H1 (cell line): ENCODE measurements at regions not wholly inside any gene's neighbourhood (a gene's known extent, or its start where the extent isn't known, plus 50 kb on each side); places are given as distances from the start of the nearest gene placed in this dataset.
A peak's percentile ranks its signal among the peaks of the same experiment; 100 is the strongest.

Experiments
- CTCF ChIA-PET: fragments of 300-600 bp; sonication (Branson Sonifier 250); formaldehyde crosslinking; loops from one replicate; lab custom pipeline; 2021; ENCODE audit not compliant: partially characterized antibody; lab: Charles Lee
- POLR2A ChIA-PET: fragments of 300-600 bp; sonication (Branson Sonifier 250); formaldehyde crosslinking; loops from one replicate; lab custom pipeline; 2021; ENCODE audit warnings: inconsistent platforms; ENCODE audit not compliant: partially characterized antibody; lab: Charles Lee
- DNase-seq, 2 experiments: peaks; one replicate each; pipeline versions ENCODE4 v3.0.0 to v3.0.0-alpha.2; 2010 to 2022; ENCODE audit warnings: low spot score in 2 of 2, low read depth in 1 of 2, mixed read lengths in 1 of 2
- FAIRE-seq: peaks from 2 replicates; lab custom pipeline; 2011; peaks lifted over from hg19 to GRCh38; lab: Jason Lieb, UNC
- H2AFZ ChIP-seq: 2 replicates; pipeline ENCODE4 v1.8.1; 2012; ENCODE audit warnings: low read length, inconsistent platforms
- H2AK5ac ChIP-seq: 2 replicates; pipeline ENCODE4 v1.6.1; 2013; ENCODE audit warnings: low read depth, low read length
- H2BK120ac ChIP-seq: replicated peaks from 2 replicates; pipeline ENCODE3; 2013; ENCODE audit warnings: low read depth, low read length, inconsistent platforms
- H2BK12ac ChIP-seq: 2 replicates; pipeline ENCODE4 v1.6.1; 2013; ENCODE audit warnings: low read depth, low read length
- H2BK15ac ChIP-seq: 2 replicates; pipeline ENCODE4 v1.6.1; 2013; ENCODE audit warnings: low read length
- H2BK20ac ChIP-seq: 2 replicates; pipeline ENCODE4 v1.6.1; 2013; ENCODE audit warnings: low read length
- H2BK5ac ChIP-seq: 2 replicates; pipeline ENCODE4 v1.6.1; 2013; ENCODE audit warnings: low read depth, low read length
- H3K14ac ChIP-seq: 2 replicates; pipeline ENCODE4 v1.6.1; 2013; ENCODE audit warnings: inconsistent platforms; ENCODE audit not compliant: insufficient read length
- H3K18ac ChIP-seq: 2 replicates; pipeline ENCODE4 v1.6.1; 2013; ENCODE audit warnings: low read length; ENCODE audit errors: extremely low read depth
- H3K23ac ChIP-seq: 2 replicates; pipeline ENCODE4 v1.6.1; 2013; ENCODE audit warnings: inconsistent platforms; ENCODE audit not compliant: insufficient read length
- H3K23me2 ChIP-seq: 2 replicates; pipeline ENCODE4 v1.6.1; 2013; ENCODE audit warnings: low read depth, low read length
- H3K27ac ChIP-seq: 2 replicates; pipeline ENCODE4 v1.6.1; 2011; ENCODE audit warnings: low read depth, low read length, inconsistent platforms
- H3K27me3 ChIP-seq, 4 experiments: replicated peaks in 1 of 4; 1 replicate in 1 of 4; 2 replicates in 3 of 4; pipeline versions ENCODE4 v1.6.1 to v1.8.1; 2011 to 2013; ENCODE audit warnings: low read length in 3 of 4, mild to moderate bottlenecking in 3 of 4, inconsistent platforms in 2 of 4, mixed read lengths in 2 of 4, moderate library complexity in 1 of 4; ENCODE audit not compliant: control insufficient read depth in 3 of 4, insufficient read depth in 3 of 4; ENCODE audit errors: extremely low read depth in 1 of 4
- H3K36me3 ChIP-seq, 4 experiments: 2 replicates each; pipeline versions ENCODE4 v1.6.1 to v1.8.1; 2011 to 2013; ENCODE audit warnings: mild to moderate bottlenecking in 4 of 4, low read length in 3 of 4, moderate library complexity in 2 of 4, control low read depth in 1 of 4, inconsistent platforms in 1 of 4; ENCODE audit not compliant: insufficient read depth in 4 of 4, control insufficient read depth in 2 of 4
- H3K4ac ChIP-seq: replicated peaks from 2 replicates; pipeline ENCODE3; 2013; ENCODE audit warnings: low read length, low read depth, mixed read lengths, inconsistent platforms; ENCODE audit not compliant: insufficient read length
- H3K4me1 ChIP-seq, 4 experiments: replicated peaks in 1 of 4; 1 replicate in 1 of 4; 2 replicates in 3 of 4; pipeline versions ENCODE4 v1.6.1 to v1.8.1; 2011 to 2013; ENCODE audit warnings: low read length in 3 of 4, inconsistent platforms in 2 of 4, mixed read lengths in 1 of 4; ENCODE audit not compliant: insufficient read depth in 4 of 4, control insufficient read depth in 3 of 4
- H3K4me2 ChIP-seq, 2 experiments: 2 replicates each; pipeline versions ENCODE4 v1.6.1 to v1.8.1; 2011 to 2013; ENCODE audit warnings: low read depth in 2 of 2, low read length in 2 of 2, control low read depth in 1 of 2, inconsistent platforms in 1 of 2, mild to moderate bottlenecking in 1 of 2; ENCODE audit not compliant: insufficient read depth in 1 of 2
- H3K4me3 ChIP-seq, 4 experiments: fragments of 200-600, 300-600 bp in 1 of 4; sonication (generic), shearing (Covaris generic), sonication (Bioruptor Twin) in 1 of 4; 2 replicates each; pipeline versions ENCODE4 v1.5.1 to v1.8.1; 2011 to 2016; ENCODE audit warnings: low read length in 4 of 4, low read depth in 3 of 4, control low read depth in 2 of 4, inconsistent platforms in 2 of 4, mild to moderate bottlenecking in 2 of 4, mixed read lengths in 1 of 4, moderate library complexity in 1 of 4; ENCODE audit not compliant: insufficient read depth in 2 of 4; ENCODE audit errors: extremely low read depth in 1 of 4
- H3K56ac ChIP-seq: replicated peaks from 2 replicates; pipeline ENCODE3; 2013; ENCODE audit warnings: low read depth, mild to moderate bottlenecking, mixed read lengths, low read length, inconsistent platforms; ENCODE audit not compliant: insufficient read length
- H3K79me1 ChIP-seq: 2 replicates; pipeline ENCODE4 v1.6.1; 2013; ENCODE audit warnings: low read depth, low read length, control low read depth
- H3K79me2 ChIP-seq, 2 experiments: 2 replicates each; pipeline versions ENCODE4 v1.6.1 to v1.8.1; 2012 to 2013; ENCODE audit warnings: low read length in 2 of 2, mild to moderate bottlenecking in 2 of 2, inconsistent platforms in 1 of 2; ENCODE audit not compliant: insufficient read depth in 2 of 2, control insufficient read depth in 1 of 2
- H3K9ac ChIP-seq, 4 experiments: replicated peaks in 1 of 4; 1 replicate in 1 of 4; 2 replicates in 3 of 4; pipeline versions ENCODE4 v1.6.1 to v1.8.1; 2011 to 2013; ENCODE audit warnings: low read depth in 3 of 4, low read length in 3 of 4, control low read depth in 2 of 4, mild to moderate bottlenecking in 2 of 4, moderate library complexity in 2 of 4, inconsistent platforms in 1 of 4; ENCODE audit errors: extremely low read depth in 1 of 4
- H3K9me3 ChIP-seq, 2 experiments: 2 replicates each; pipeline versions ENCODE4 v1.6.1 to v1.8.1; 2012 to 2013; ENCODE audit warnings: mild to moderate bottlenecking in 2 of 2, moderate library complexity in 2 of 2, control low read depth in 1 of 2, inconsistent platforms in 1 of 2, low read depth in 1 of 2, low read length in 1 of 2, mixed read lengths in 1 of 2; ENCODE audit not compliant: insufficient read depth in 2 of 2
- H4K20me1 ChIP-seq, 2 experiments: replicated peaks in 1 of 2; 2 replicates each; pipeline versions ENCODE3 to v1.8.1; 2011 to 2013; ENCODE audit warnings: inconsistent platforms in 2 of 2, low read length in 2 of 2, mild to moderate bottlenecking in 1 of 2; ENCODE audit not compliant: insufficient read depth in 2 of 2, control insufficient read depth in 1 of 2
- H4K5ac ChIP-seq: 2 replicates; pipeline ENCODE4 v1.6.1; 2013; ENCODE audit warnings: low read length, low read depth, mixed read lengths, inconsistent platforms; ENCODE audit not compliant: insufficient read length
- H4K8ac ChIP-seq: 2 replicates; pipeline ENCODE4 v1.8.0; 2013; ENCODE audit warnings: mild to moderate bottlenecking, moderate library complexity, low read length, inconsistent platforms; ENCODE audit not compliant: insufficient read depth; ENCODE audit errors: extremely low read depth
- H4K91ac ChIP-seq: replicated peaks from 2 replicates; pipeline ENCODE3; 2013; ENCODE audit warnings: low read length, mixed read lengths, inconsistent platforms; ENCODE audit not compliant: insufficient read length
- HDAC2 ChIP-seq, 2 experiments: fragments of 300-600 bp in 1 of 2; sonication (generic) in 1 of 2; IDR thresholded peaks; 2 replicates each; pipeline ENCODE4 v1.6.1; 2011 to 2012; ENCODE audit warnings: low read depth in 2 of 2, low read length in 2 of 2, mild to moderate bottlenecking in 2 of 2, moderate library complexity in 2 of 2, borderline replicate concordance in 1 of 2, inconsistent platforms in 1 of 2
- WGBS, 2 experiments: shearing (Covaris generic) in 1 of 2; methylation state at CpG; one replicate each; pipeline versions ENCODE4 v1.1.6 to v1.1.7; 2013 to 2015; ENCODE audit warnings: low lambda C conversion rate in 2 of 2, mixed read lengths in 2 of 2, inconsistent platforms in 1 of 2, low coverage in 1 of 2, missing lambda C conversion rate in 1 of 2; ENCODE audit not compliant: insufficient replicate concordance in 2 of 2, insufficient coverage in 1 of 2, insufficient read length in 1 of 2; ENCODE audit errors: extremely low coverage in 1 of 2, missing lambda C conversion rate in 1 of 2; 5-methylcytosine and 5-hydroxymethylcytosine counted together

DNA sequence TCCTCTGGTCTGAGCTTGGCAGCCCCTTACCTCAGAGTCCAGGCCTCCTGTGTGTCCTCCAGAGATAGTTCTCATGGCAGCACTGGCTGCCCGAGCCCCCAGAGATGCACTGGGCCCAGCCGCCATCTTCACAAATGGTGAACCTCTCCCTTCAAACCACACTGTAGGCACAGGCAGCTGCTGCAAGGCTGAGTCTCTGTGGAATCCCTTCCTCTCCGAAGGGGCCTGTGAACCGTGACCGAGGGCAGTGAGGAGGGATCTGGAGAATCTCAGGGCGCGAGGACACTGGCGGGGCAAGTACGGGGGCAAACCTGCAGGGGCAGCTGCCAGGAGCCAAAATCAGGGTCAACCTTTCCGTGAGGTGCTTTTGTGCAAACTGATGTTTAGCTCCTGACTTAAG, 69.5 kb upstream of the CFAP46 start:
- Histone ChIP-seq H4K91ac (no peak overlapping the region), H3K14ac (peak overlapping the region; percentile 12), H2AFZ (no peak overlapping the region), H3K18ac (no peak overlapping the region), H3K9ac (no peak overlapping the region), H4K8ac (no peak overlapping the region), H2BK120ac (no peak overlapping the region), H3K79me1 (no peaks in the 10 kb centered on the region), H2BK20ac (no peak overlapping the region), H3K36me3 (no peaks in the 10 kb centered on the region; a peak in 1 of 8 replicates), H3K4me3 (no peak overlapping the region), H3K27me3 (no peaks in the 10 kb centered on the region), H2BK12ac (no peak overlapping the region), H3K23me2 (peaks cover 10% of the 10 kb centered on the region), H4K5ac (no peak overlapping the region), H3K23ac (no peak overlapping the region), H3K9me3 (peaks cover 0 to 5% of the 10 kb centered on the region in 2 experiments; a peak in 1 of 4 replicates), H3K79me2 (no peaks in the 10 kb centered on the region), H3K4me2 (no peak overlapping the region), H3K4ac (no peak overlapping the region), H2BK5ac (0 out of 2 replicates have a peak overlapping the region, but pooled peaks have one; percentile 44), H3K56ac (no peak overlapping the region), H2BK15ac (no peak overlapping the region), H3K4me1 (no peaks in the 10 kb centered on the region), H2AK5ac (peak overlapping the region; percentile 99), H3K27ac (no peak overlapping the region), H4K20me1 (peaks cover 0 to 6% of the 10 kb centered on the region in 2 experiments)
- DNase-seq = no peak
- FAIRE-seq = no peak
- CTCF ChIA-PET = interaction anchor here (0.6 kb wide), 1 partner anchor 230 kb away, joined by 3 read pairs; no protein-coding TSS in a partner anchor
- 97% methylated on average over 10 of the region's 10 CpGs; no CpG with 5 or more reads in 1 of the 2 experiments for WGBS, 2 experiments
- POLR2A ChIA-PET = no interaction called here
- no peak for TF ChIP-seq HDAC2 (IDR thresholded peaks at IDR 0.05; ENCODE audit: borderline replicate concordance in 1 of 2, low read depth in 2 of 2, low read length in 2 of 2)
